Suprapubic skin (tissue), 4 donors: ENCODE measurements at regions not wholly inside any gene's neighbourhood (a gene's known extent, or its start where the extent isn't known, plus 50 kb on each side); places are given as distances from the start of the nearest gene placed in this dataset.

Experiments used
- DNase-seq, 2 donors: peaks; one replicate each; pipeline ENCODE4 v3.0.0-alpha.2; 2019; ENCODE audit warnings: low spot score in 2 of 2
- H3K27ac ChIP-seq: fragments of 200-600 bp; sonication (generic); one replicate; pipeline ENCODE4 v1.5.1; 2019
- H3K27me3 ChIP-seq: fragments of 200-600 bp; sonication (generic); one replicate; pipeline ENCODE4 v1.5.1; 2019
- H3K36me3 ChIP-seq: fragments of 200-600 bp; sonication (generic); one replicate; pipeline ENCODE4 v1.5.1; 2019
- H3K4me1 ChIP-seq: fragments of 200-600 bp; sonication (generic); one replicate; pipeline ENCODE4 v1.5.1; 2019
- H3K4me3 ChIP-seq: fragments of 200-600 bp; sonication (generic); one replicate; pipeline ENCODE4 v1.5.1; 2019; ENCODE audit warnings: mild to moderate bottlenecking
- H3K9me3 ChIP-seq: fragments of 200-600 bp; sonication (generic); one replicate; pipeline ENCODE4 v1.5.1; 2019
- CTCF ChIP-seq, 2 donors: fragments of 200-600 bp in 1 of 2; fragments of 450-650 bp in 1 of 2; sonication (generic) in 1 of 2; IDR thresholded peaks; one replicate each; pipeline ENCODE4 v1.5.1; 2016 to 2019; ENCODE audit warnings: antibody characterized with exemption in 2 of 2, mild to moderate bottlenecking in 1 of 2, moderate library complexity in 1 of 2
- EP300 ChIP-seq: sonication (generic); formaldehyde crosslinking; IDR thresholded peaks from one replicate; pipeline ENCODE4 v1.6.1; 2017; ENCODE audit warnings: antibody characterized with exemption
- POLR2A ChIP-seq, 2 donors: fragments of 450-650 bp; IDR thresholded peaks; one replicate each; pipeline ENCODE4 v1.6.1; 2017; ENCODE audit warnings: antibody characterized with exemption in 2 of 2, mild to moderate bottlenecking in 2 of 2, moderate library complexity in 2 of 2
- POLR2AphosphoS5 ChIP-seq, 3 donors: sonication (generic); formaldehyde crosslinking; IDR thresholded peaks; one replicate each; pipeline ENCODE4 v1.6.1; 2017; ENCODE audit warnings: antibody characterized with exemption in 3 of 3
- WGBS: methylation state at CpG from one replicate; pipeline ENCODE4 v1.1.5; 2018; 5-methylcytosine and 5-hydroxymethylcytosine counted together

- no peaks in the 10 kb centered on the region for H3K27me3 ChIP-seq
- no peaks in the 10 kb centered on the region for H3K36me3 ChIP-seq
- H3K4me1 ChIP-seq, result no peaks in the 10 kb centered on the region
- 61% methylated on average over 5 of the region's 5 CpGs for WGBS
- no peak for TF ChIP-seq POLR2AphosphoS5 (IDR thresholded peaks at IDR 0.05)
- no peak for TF ChIP-seq POLR2A (IDR thresholded peaks at IDR 0.05)
- no peak for TF ChIP-seq EP300
- TF ChIP-seq CTCF (IDR thresholded peaks at IDR 0.05), result no peak
- DNase-seq, result no peak
- H3K27ac ChIP-seq, result no peak overlapping the region
- no peak overlapping the region for H3K4me3 ChIP-seq
- H3K9me3 ChIP-seq, result no peaks in the 10 kb centered on the region
These were observed 393.5 kb downstream of the PCNX1 start for GRCh38 chr14:71300566-71301330.

- Histone ChIP-seq H3K4me1 (no peaks in the 10 kb centered on the region), H3K27ac (no peak overlapping the region), H3K27me3 (no peaks in the 10 kb centered on the region), H3K36me3 (no peaks in the 10 kb centered on the region), H3K4me3 (no peak overlapping the region), H3K9me3 (no peaks in the 10 kb centered on the region)
- DNase-seq, result no peak
- WGBS, result 93% methylated on average over 2 of the region's 2 CpGs
- no peak for TF ChIP-seq EP300
- TF ChIP-seq POLR2AphosphoS5 (IDR thresholded peaks at IDR 0.05), result no peak
- TF ChIP-seq CTCF (IDR thresholded peaks at IDR 0.05), result no peak
These were observed 394.4 kb downstream of the PCNX1 start for GRCh38 chr14:71301611-71302010.

- no peak for DNase-seq
- TF ChIP-seq POLR2A (IDR thresholded peaks at IDR 0.05) (no peak), CTCF (IDR thresholded peaks at IDR 0.05) (no peak)
- 74% methylated on average over 6 of the region's 6 CpGs for WGBS
These were observed 397.4 kb downstream of the PCNX1 start for GRCh38 chr14:71304690-71305089.

GRCh38 chr14:71308671-71309070 lies 401.4 kb downstream of the PCNX1 start:
- no peak for TF ChIP-seq POLR2A (IDR thresholded peaks at IDR 0.05)
- TF ChIP-seq CTCF (IDR thresholded peaks at IDR 0.05), result no peak
- no peak for TF ChIP-seq POLR2AphosphoS5 (IDR thresholded peaks at IDR 0.05)
- no peaks in the 10 kb centered on the region for H3K27me3 ChIP-seq
- H3K9me3 ChIP-seq, result no peaks in the 10 kb centered on the region
- 93% methylated on average over 1 of the region's 1 CpG for WGBS
- DNase-seq, result no peak
- H3K4me3 ChIP-seq, result no peak overlapping the region
- H3K4me1 ChIP-seq, result no peaks in the 10 kb centered on the region
- no peaks in the 10 kb centered on the region for H3K36me3 ChIP-seq
- H3K27ac ChIP-seq, result no peak overlapping the region

More at GRCh38 chr14:71304690-71305089, 397.4 kb downstream of the PCNX1 start:
- Histone ChIP-seq H3K36me3 (no peaks in the 10 kb centered on the region), H3K4me3 (no peak overlapping the region), H3K9me3 (no peaks in the 10 kb centered on the region), H3K27ac (no peak overlapping the region), H3K4me1 (no peaks in the 10 kb centered on the region), H3K27me3 (no peaks in the 10 kb centered on the region)

- 81% methylated on average over 2 of the region's 2 CpGs for WGBS
- H3K27me3 ChIP-seq, result no peaks in the 10 kb centered on the region
- TF ChIP-seq CTCF (IDR thresholded peaks at IDR 0.05) (no peak), POLR2A (IDR thresholded peaks at IDR 0.05) (no peak), POLR2AphosphoS5 (IDR thresholded peaks at IDR 0.05) (no peak), EP300 (no peak)
These were observed 402.5 kb downstream of the PCNX1 start for GRCh38 chr14:71309756-71310155.

More at GRCh38 chr14:71309756-71310155, 402.5 kb downstream of the PCNX1 start:
- Histone ChIP-seq H3K4me1 (no peaks in the 10 kb centered on the region), H3K36me3 (no peaks in the 10 kb centered on the region), H3K4me3 (no peak overlapping the region), H3K27ac (no peak overlapping the region), H3K9me3 (no peaks in the 10 kb centered on the region)
- no peak for DNase-seq
